Activated T-helper 1 cell treated with anti-CD3 and anti-CD28 coated beads, Interleukin-12 subunit alpha, Interleukin-12 subunit beta, Interleukin-2, Interleukin-4 antibody, amounts not matched to agents 30 ng/mL and 10 ng/mL and 1 ng/mL, durations not matched to agents 14 hours and 24 hours and 36 hours (primary cell): ENCODE measurements at regions not wholly inside any gene's neighbourhood (a gene's known extent, or its start where the extent isn't known, plus 50 kb on each side); places are given as distances from the start of the nearest gene placed in this dataset.

Source experiments
- DNase-seq: peaks from one replicate; pipeline ENCODE4 v3.0.0; 2021; ENCODE audit warnings: low spot score
- H3K27ac Mint-ChIP-seq: one replicate; pipeline ENCODE4 v1.8.0; 2021; ENCODE audit warnings: mild to moderate bottlenecking, mixed read lengths
- H3K27me3 Mint-ChIP-seq: one replicate; pipeline ENCODE4 v1.8.0; 2022; ENCODE audit warnings: mild to moderate bottlenecking, moderate library complexity, mixed read lengths; ENCODE audit not compliant: insufficient read depth
- H3K36me3 Mint-ChIP-seq: one replicate; pipeline ENCODE4 v1.8.0; 2021; ENCODE audit warnings: low read depth, mixed read lengths
- H3K4me1 Mint-ChIP-seq: one replicate; pipeline ENCODE4 v1.8.0; 2021; ENCODE audit warnings: low read depth, mixed read lengths
- H3K4me3 Mint-ChIP-seq: one replicate; pipeline ENCODE4 v1.8.0; 2021; ENCODE audit warnings: mild to moderate bottlenecking, moderate library complexity, mixed read lengths
- H3K9me3 Mint-ChIP-seq: one replicate; pipeline ENCODE4 v1.8.0; 2021; ENCODE audit warnings: mixed read lengths
- intact Hi-C: fragments of 100-400 bp; cut with micrococcal nuclease; formaldehyde crosslinking; loops from one replicate; pipeline ENCODE4 v1.15.1; 2024

DNA sequence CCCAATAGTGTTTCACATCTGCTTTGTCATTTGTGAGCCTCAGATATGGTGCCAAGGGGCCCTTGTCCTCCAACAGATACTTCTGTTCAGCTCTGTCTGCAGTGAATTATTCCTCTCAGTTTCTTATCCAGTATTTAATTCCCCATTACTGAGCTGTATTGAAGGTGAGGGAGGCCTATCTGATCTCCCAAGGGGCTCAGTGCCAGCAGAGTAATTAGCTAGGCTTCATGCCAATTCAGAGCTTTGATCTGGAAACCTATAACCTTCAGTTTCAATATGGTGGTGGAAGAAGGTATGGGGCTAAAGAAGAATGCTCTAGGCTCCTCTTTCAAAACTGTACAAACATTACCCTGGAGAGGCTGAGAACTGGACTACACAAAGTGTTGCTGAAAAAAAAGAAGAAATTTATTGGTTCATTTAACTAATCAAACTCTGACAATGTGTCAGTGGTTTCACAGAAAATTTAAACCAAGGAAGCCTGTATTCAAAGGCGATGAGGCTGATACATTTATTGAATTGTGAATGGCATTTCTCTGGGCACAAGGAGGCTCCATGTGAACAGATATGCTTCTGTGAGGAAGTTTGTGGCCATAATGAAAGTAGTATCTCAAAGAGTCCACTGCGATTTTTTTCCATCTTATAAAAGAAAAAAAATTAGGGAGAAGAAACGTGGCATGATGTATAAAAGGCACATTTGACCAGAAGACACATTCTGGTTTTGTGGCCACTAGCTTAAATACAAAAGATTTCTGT, 397.8 kb downstream of the TLE4 start:
- Mint-ChIP-seq H3K27me3 (no peaks in the 10 kb centered on the region), H3K27ac (no peak overlapping the region), H3K4me3 (no peak overlapping the region), H3K36me3 (no peaks in the 10 kb centered on the region), H3K4me1 (no peaks in the 10 kb centered on the region), H3K9me3 (no peaks in the 10 kb centered on the region)
- intact Hi-C loops = no loop called here
- no peak for DNase-seq

DNA sequence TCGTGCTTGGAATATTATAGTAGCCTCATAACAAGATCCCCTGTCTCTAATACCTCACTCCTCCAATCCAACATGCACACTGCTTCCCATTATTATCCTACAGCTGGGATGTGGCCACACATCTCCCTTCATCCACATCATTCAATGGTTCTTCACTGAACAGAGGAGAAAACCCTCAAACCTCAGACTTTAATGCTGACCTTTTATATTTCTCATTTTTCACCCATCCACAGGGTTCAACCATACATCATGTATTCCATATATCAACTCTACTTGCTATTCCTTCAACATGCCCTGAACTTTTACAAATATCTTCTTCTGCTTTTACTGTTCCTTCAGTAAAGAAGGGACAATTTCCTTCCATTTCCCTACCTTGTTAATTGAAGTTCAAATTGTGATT, 396.8 kb downstream of the TLE4 start:
- H3K36me3 Mint-ChIP-seq = no peaks in the 10 kb centered on the region
- no peak overlapping the region for H3K27ac Mint-ChIP-seq
- no peak for DNase-seq
- no peaks in the 10 kb centered on the region for H3K9me3 Mint-ChIP-seq
- H3K27me3 Mint-ChIP-seq = no peaks in the 10 kb centered on the region
- no peak overlapping the region for H3K4me3 Mint-ChIP-seq
- H3K4me1 Mint-ChIP-seq = no peaks in the 10 kb centered on the region
- intact Hi-C loops = no loop called here

DNA sequence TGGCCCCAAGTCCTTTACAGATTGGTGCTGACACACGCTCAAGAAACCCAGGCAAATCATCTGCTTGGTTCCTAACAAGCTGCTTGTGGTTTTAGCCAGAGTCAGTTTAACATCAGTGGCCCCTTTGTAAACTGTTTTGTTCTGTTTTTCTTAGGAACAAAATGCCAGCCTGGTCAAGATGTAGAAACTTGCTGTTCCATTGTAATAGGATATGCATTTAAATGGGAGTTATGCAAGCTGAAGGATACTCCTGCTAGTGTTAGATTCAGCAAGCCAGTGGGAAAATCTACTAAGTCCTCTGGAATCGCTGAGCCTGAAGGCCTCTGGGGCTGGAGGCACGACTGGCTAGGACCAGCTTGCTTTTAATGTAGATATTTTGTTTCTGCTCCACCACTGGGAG, 391.1 kb downstream of the TLE4 start:
- intact Hi-C loops = no loop called here
- no peak for DNase-seq
- H3K27ac Mint-ChIP-seq = no peak overlapping the region
- no peaks in the 10 kb centered on the region for H3K27me3 Mint-ChIP-seq
- H3K4me3 Mint-ChIP-seq = no peak overlapping the region
- no peaks in the 10 kb centered on the region for H3K36me3 Mint-ChIP-seq
- no peaks in the 10 kb centered on the region for H3K9me3 Mint-ChIP-seq
- no peaks in the 10 kb centered on the region for H3K4me1 Mint-ChIP-seq

DNA sequence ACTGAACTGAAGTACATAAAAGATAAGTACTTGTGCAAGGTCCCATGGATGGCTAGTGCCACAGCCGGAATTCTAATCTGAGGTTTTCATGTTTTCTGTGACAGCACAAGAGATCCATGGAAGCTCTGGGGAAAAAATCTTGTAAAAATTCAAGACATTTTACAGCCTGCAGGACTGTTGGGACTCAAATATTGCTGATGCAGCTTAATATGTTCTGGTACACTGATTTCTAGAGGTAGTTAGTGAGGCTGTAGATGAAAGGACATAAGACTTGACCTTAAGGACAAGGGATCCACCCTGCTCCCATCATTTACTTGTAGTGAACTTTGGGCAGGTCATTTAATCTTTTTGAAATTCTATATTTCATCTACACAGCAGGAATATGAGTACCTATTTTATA, 390.4 kb downstream of the TLE4 start:
- H3K27ac Mint-ChIP-seq = no peak overlapping the region
- no peaks in the 10 kb centered on the region for H3K36me3 Mint-ChIP-seq
- no peak for DNase-seq

DNA sequence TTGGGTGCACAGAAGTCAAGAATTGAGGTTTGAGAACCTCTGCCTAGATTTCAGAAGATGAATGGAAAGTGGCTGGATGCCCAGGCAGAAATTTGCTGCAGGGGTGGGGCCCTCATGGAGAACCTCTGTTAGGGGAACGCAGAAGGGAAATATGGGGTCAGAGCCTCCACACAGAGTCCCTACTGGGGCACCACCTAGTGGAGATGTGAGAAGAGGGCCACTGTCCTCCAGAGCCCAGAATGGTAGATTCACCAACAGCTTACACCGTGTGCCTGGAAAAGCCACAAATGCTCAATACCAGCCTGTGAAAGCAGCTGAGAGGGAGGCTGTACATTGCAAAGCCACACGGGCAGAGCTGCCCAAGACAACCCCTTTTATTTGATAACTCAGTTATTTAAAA, 383.5 kb downstream of the TLE4 start:
- H3K36me3 Mint-ChIP-seq = no peaks in the 10 kb centered on the region
- peaks cover 5% of the 10 kb centered on the region for H3K9me3 Mint-ChIP-seq
- no peak overlapping the region for H3K4me3 Mint-ChIP-seq
- intact Hi-C loops = loop anchor here (10.0 kb wide), 1 partner anchor 130 kb away; no protein-coding TSS in a partner anchor
- no peak for DNase-seq
- no peaks in the 10 kb centered on the region for H3K4me1 Mint-ChIP-seq
- no peak overlapping the region for H3K27ac Mint-ChIP-seq
- no peaks in the 10 kb centered on the region for H3K27me3 Mint-ChIP-seq

More for the DNA sequence above, 390.4 kb downstream of the TLE4 start:
- H3K9me3 Mint-ChIP-seq = no peaks in the 10 kb centered on the region
- H3K4me1 Mint-ChIP-seq = no peaks in the 10 kb centered on the region
- intact Hi-C loops = no loop called here
- H3K4me3 Mint-ChIP-seq = no peak overlapping the region
- H3K27me3 Mint-ChIP-seq = no peaks in the 10 kb centered on the region

DNA sequence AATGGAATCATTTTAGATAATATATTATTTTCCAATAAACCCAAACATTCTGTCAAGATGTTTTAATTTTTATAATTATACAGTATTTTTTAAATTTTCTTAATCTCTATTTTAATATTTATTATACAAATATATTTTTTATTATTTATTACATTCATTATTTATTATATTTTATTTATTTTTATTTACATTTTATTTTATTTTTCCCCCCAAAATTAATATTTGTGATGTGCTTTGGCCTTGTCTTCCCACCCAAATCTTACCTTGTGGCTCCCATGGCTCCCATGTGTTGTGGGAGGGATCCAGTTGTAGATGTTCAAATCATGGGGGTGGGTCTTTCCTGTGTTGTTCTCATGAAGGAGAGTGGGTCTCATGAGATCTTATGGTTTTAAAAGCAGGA, 382.1 kb downstream of the TLE4 start:
- no peak overlapping the region for H3K27ac Mint-ChIP-seq
- H3K4me3 Mint-ChIP-seq = no peak overlapping the region
- H3K9me3 Mint-ChIP-seq = peaks cover 5% of the 10 kb centered on the region
- H3K36me3 Mint-ChIP-seq = no peaks in the 10 kb centered on the region
- no peaks in the 10 kb centered on the region for H3K4me1 Mint-ChIP-seq
- no peaks in the 10 kb centered on the region for H3K27me3 Mint-ChIP-seq
- no peak for DNase-seq
- intact Hi-C loops = loop anchor here (10.0 kb wide), 1 partner anchor 129 kb away; no protein-coding TSS in a partner anchor

DNA sequence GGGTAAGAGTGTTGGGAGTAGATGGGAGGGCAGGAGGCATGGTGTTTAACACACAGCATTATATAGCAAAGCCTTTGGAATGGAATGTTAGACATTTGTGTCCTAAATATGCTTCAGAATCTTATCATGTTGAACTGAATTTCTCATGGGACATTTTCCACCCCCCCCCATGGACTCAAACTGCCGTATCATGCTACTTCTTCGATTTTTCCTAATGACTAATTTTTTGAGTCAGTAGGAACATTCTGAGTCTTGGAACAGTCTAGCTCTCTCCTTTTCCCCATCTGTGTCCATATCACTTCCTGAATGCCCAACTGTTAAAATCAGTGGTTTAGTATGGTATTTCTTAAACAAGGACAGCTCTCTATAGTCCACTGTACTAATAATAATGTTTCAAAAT, 380.6 kb downstream of the TLE4 start:
- Mint-ChIP-seq H3K27me3 (no peaks in the 10 kb centered on the region), H3K4me3 (no peak overlapping the region), H3K4me1 (no peaks in the 10 kb centered on the region), H3K27ac (no peak overlapping the region), H3K36me3 (no peaks in the 10 kb centered on the region), H3K9me3 (peaks cover 5% of the 10 kb centered on the region)
- no peak for DNase-seq
- intact Hi-C loops = loop anchor here (10.0 kb wide), 1 partner anchor 128 kb away; no protein-coding TSS in a partner anchor

DNA sequence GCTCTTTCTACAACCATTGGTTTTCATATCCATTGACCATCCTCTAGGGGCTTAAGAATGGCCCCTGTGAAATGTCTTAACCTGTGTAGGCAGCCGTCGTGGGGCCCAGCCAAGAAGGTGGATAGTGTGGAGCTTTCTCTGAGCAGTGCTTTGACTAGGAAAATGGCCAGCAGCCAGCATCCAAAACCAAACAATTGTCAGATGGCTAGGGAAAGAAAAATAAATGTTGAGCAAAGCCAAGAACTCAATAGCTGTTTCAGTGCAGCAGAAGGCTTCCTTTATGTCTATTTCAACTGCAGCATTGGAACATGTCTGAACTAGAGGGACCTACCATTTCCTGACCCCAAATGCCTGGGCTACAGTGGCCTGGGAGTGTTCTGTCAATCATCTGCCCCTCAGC, 374.9 kb downstream of the TLE4 start:
- no peaks in the 10 kb centered on the region for H3K27me3 Mint-ChIP-seq
- no peak for DNase-seq
- no peak overlapping the region for H3K4me3 Mint-ChIP-seq
- intact Hi-C loops = no loop called here
- H3K27ac Mint-ChIP-seq = no peak overlapping the region
- no peaks in the 10 kb centered on the region for H3K4me1 Mint-ChIP-seq
- no peaks in the 10 kb centered on the region for H3K9me3 Mint-ChIP-seq
- no peaks in the 10 kb centered on the region for H3K36me3 Mint-ChIP-seq

DNA sequence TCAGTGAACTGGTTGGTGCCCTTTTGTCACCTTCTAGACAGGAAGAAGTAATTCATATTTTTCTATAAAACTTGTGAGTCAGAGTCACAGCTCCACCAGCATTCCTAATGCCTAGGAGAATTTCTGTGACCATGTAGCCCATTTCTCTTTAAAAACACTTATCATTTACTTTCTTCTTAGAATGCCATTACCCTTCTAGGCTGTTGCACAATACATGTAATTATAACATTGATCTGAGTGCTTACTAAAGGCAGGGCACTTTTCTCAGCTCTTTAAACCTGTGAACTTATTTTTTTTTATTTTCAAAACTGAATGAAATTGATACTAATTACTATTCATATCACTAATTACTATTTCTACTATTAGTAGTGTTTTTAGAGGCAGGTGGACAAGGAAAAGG, 373.7 kb downstream of the TLE4 start:
- Mint-ChIP-seq H3K27me3 (no peaks in the 10 kb centered on the region), H3K4me3 (no peak overlapping the region), H3K36me3 (no peaks in the 10 kb centered on the region), H3K9me3 (no peaks in the 10 kb centered on the region), H3K27ac (no peak overlapping the region), H3K4me1 (no peaks in the 10 kb centered on the region)
- intact Hi-C loops = no loop called here
- no peak for DNase-seq

DNA sequence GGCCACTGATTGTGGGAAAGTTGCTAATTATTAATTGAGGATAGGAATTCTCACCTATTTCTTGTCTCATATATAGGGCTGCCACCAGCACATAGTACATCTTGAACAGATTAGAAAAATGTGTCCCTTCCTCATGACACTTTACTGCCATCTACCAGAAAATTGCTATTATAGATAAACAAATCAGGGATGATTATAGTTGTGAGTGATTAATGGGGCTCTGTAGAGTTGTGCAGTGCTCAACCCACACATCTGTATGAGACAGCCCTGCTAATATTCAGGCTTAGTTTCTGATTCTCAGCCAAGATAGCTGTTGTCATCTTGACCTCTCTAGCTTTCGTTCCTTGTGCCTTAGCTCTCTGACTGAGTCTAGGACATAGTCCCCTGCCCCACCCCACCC, 373.3 kb downstream of the TLE4 start:
- H3K4me1 Mint-ChIP-seq = no peaks in the 10 kb centered on the region

DNA sequence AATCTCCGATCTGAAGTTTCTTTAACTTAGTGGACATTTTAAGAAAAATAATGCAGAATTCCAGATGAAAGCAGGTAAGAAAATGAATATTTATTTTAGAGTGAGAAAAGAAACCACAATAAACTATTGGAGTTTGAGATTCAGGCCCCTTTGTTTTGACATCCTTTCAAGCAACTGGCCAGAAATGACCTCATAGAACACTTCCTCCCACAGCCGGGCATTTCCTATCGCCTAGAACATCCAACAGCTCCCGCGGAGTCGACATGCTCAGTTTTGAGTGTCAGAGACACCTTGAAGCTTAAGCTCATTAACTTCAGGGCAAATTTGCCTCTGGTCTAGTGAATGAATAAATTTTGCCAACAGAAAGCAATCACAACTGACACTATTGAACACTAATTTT, 369.2 kb downstream of the TLE4 start:
- no peaks in the 10 kb centered on the region for H3K27me3 Mint-ChIP-seq
- H3K4me3 Mint-ChIP-seq = no peak overlapping the region
- no peak overlapping the region for H3K27ac Mint-ChIP-seq
- no peaks in the 10 kb centered on the region for H3K36me3 Mint-ChIP-seq
- no peaks in the 10 kb centered on the region for H3K4me1 Mint-ChIP-seq
- no peaks in the 10 kb centered on the region for H3K9me3 Mint-ChIP-seq
- intact Hi-C loops = no loop called here
- DNase-seq = no peak

More for the DNA sequence above, 373.3 kb downstream of the TLE4 start:
- Mint-ChIP-seq H3K4me3 (no peak overlapping the region), H3K27ac (no peak overlapping the region), H3K36me3 (no peaks in the 10 kb centered on the region), H3K27me3 (no peaks in the 10 kb centered on the region), H3K9me3 (no peaks in the 10 kb centered on the region)
- intact Hi-C loops = no loop called here
- DNase-seq = no peak

DNA sequence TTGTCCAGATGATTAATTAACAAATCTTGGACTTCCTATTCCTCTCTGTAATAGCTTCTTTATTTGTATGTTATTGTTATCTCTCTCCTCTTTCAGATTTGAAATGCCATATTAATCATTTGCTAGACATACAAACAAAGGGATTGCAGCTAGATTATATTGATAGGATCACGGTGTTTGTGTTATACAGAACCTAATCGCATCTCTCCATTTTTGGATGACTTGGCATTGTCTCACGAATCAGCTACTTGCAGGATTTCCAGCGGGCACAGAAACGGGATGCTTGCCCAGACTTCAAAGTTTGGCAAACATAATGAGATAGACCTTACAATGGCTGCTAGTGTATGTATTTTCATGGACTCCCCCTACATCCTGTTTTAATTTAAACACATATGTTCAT, 368.1 kb downstream of the TLE4 start:
- intact Hi-C loops = no loop called here
- H3K27me3 Mint-ChIP-seq = peaks cover 3% of the 10 kb centered on the region
- no peaks in the 10 kb centered on the region for H3K9me3 Mint-ChIP-seq
- no peaks in the 10 kb centered on the region for H3K36me3 Mint-ChIP-seq
- H3K27ac Mint-ChIP-seq = no peak overlapping the region
- H3K4me3 Mint-ChIP-seq = no peak overlapping the region
- DNase-seq = no peak
- no peaks in the 10 kb centered on the region for H3K4me1 Mint-ChIP-seq

DNA sequence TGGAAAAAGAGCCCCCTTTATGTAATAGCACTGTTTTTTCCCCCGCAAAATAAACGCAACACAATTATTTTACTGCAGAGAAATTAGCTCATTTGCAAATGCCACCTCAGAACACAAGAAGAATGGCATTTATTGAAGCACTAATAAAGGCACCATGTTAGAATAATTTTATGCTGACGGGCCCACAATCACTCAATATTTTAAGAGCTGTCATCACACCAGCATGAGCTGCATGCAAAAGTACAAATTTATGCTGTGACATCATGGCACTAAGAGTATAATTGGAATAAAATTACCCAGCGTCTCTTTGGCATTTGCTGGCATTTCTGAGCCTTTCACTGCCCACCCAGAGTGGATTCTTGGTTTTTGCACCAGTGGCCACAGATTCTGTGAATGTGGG, 364.6 kb downstream of the TLE4 start:
- peaks cover 3% of the 10 kb centered on the region for H3K27me3 Mint-ChIP-seq
- H3K27ac Mint-ChIP-seq = no peak overlapping the region
- H3K4me1 Mint-ChIP-seq = no peaks in the 10 kb centered on the region
- DNase-seq = no peak
- intact Hi-C loops = no loop called here
- H3K36me3 Mint-ChIP-seq = no peaks in the 10 kb centered on the region
- H3K4me3 Mint-ChIP-seq = no peak overlapping the region
- no peaks in the 10 kb centered on the region for H3K9me3 Mint-ChIP-seq

DNA sequence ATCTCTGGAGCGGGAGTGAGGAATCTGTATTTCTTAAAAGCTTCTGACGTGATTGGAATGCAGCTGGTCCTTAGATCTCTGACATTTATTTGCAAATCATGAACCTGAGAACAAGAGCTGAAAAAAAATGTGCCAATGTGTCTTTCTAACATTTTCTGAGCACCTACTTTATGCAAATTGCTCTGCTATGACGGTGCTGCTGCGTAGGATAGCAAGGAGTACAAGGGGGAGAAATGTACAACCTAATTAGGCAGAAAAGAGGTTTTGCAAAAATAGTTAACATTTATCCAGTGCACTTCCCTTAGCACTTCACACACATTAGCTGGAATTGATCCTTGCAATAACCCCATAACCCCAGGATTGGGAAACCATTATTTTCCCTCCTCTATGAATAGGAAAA, 357.5 kb downstream of the TLE4 start:
- H3K4me1 Mint-ChIP-seq = no peaks in the 10 kb centered on the region
- H3K27ac Mint-ChIP-seq = no peak overlapping the region
- H3K27me3 Mint-ChIP-seq = peaks cover 4% of the 10 kb centered on the region
- intact Hi-C loops = no loop called here
- H3K4me3 Mint-ChIP-seq = no peak overlapping the region
- no peaks in the 10 kb centered on the region for H3K9me3 Mint-ChIP-seq
- H3K36me3 Mint-ChIP-seq = no peaks in the 10 kb centered on the region
- no peak for DNase-seq
